Natural killer cell (primary cell): ENCODE measurements at regions not wholly inside any gene's neighbourhood (a gene's known extent, or its start where the extent isn't known, plus 50 kb on each side); places are given as distances from the start of the nearest gene placed in this dataset.
"Not testable (repeated sequence)": the region's sequence is repeated elsewhere in the genome, so short reads cannot be mapped to it uniquely, and the experiment has no call there.

Experiments
- ATAC-seq, 3 donors: fragments of 150-1000 bp in 2 of 3; fragments of 200-7000 bp in 1 of 3; cut with Tn5 transposase; 1 replicate in 1 of 3; 2 replicates in 2 of 3; pipeline ENCODE4 v1.10.0; 2021; ENCODE audit warnings: mild to moderate bottlenecking in 2 of 3, moderate library complexity in 2 of 3
- DNase-seq, 2 donors: peaks; one replicate each; pipeline versions ENCODE4 v3.0.0 to v3.0.0-alpha.2; 2013 to 2021; ENCODE audit warnings: mixed read lengths in 1 of 2
- H3K27ac ChIP-seq: one replicate; pipeline ENCODE4 v1.5.1; 2013; ENCODE audit warnings: mild to moderate bottlenecking, low read length
- H3K27me3 ChIP-seq: one replicate; pipeline ENCODE4 v1.6.1; 2013; ENCODE audit warnings: low read length; ENCODE audit not compliant: control insufficient read depth, insufficient read depth
- H3K36me3 ChIP-seq: one replicate; pipeline ENCODE4 v1.6.1; 2013; ENCODE audit warnings: low read length; ENCODE audit not compliant: control insufficient read depth, insufficient read depth
- H3K4me1 ChIP-seq: one replicate; pipeline ENCODE4 v1.6.1; 2013; ENCODE audit warnings: low read length; ENCODE audit not compliant: control insufficient read depth, insufficient read depth
- H3K4me3 ChIP-seq: one replicate; pipeline ENCODE4 v1.5.1; 2013; ENCODE audit warnings: low read length
- H3K9me3 ChIP-seq: one replicate; pipeline ENCODE4 v1.6.1; 2013; ENCODE audit warnings: low read length; ENCODE audit not compliant: control insufficient read depth, insufficient read depth
- H3K27ac Mint-ChIP-seq, 2 donors: one replicate each; pipeline ENCODE4 v1.8.0; 2022; ENCODE audit warnings: mild to moderate bottlenecking in 2 of 2, mixed read lengths in 2 of 2, moderate library complexity in 1 of 2
- H3K27me3 Mint-ChIP-seq, 2 donors: one replicate each; pipeline ENCODE4 v1.8.0; 2022; ENCODE audit warnings: low read depth in 2 of 2, mixed read lengths in 2 of 2
- H3K36me3 Mint-ChIP-seq: one replicate; pipeline ENCODE4 v1.8.0; 2022; ENCODE audit warnings: mixed read lengths
- H3K4me1 Mint-ChIP-seq, 2 donors: one replicate each; pipeline ENCODE4 v1.8.0; 2022; ENCODE audit warnings: mixed read lengths in 2 of 2
- H3K4me3 Mint-ChIP-seq: one replicate; pipeline ENCODE4 v1.8.0; 2022; ENCODE audit warnings: mild to moderate bottlenecking, moderate library complexity, mixed read lengths
- H3K9me3 Mint-ChIP-seq, 2 donors: one replicate each; pipeline ENCODE4 v1.8.0; 2022; ENCODE audit warnings: mixed read lengths in 2 of 2
- WGBS: methylation state at CpG from one replicate; pipeline ENCODE4 v1.1.7; 2013; ENCODE audit warnings: missing lambda C conversion rate; ENCODE audit not compliant: insufficient coverage; 5-methylcytosine and 5-hydroxymethylcytosine counted together
- intact Hi-C: fragments of 100-400 bp; cut with micrococcal nuclease; formaldehyde crosslinking; loops from one replicate; pipeline ENCODE4 v1.14.2; 2022
- TF ChIP-seq, protein P1 (sequence below): fragments of 200-600 bp; IDR thresholded peaks from one replicate; pipeline ENCODE4 v1.8.0; 2022; ENCODE audit warnings: antibody characterized with exemption

DNA sequence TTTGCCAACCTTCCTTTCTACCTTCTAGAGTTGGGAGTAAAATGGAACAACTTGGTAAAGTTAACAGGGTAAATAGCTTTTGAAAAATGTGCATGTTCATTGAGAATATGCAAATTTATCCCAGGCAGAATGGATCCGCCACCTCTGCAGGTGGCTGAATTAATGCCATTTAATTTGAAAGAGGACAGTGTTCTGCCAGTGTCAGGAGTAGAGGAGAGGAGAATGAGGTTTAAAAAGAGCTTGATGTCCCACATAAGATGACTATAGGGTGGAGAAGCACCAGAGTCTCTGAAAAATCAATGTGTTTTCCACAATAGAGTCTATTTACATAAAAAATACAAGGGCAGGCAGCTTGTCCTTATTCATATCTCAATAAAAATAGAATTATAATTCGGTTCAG lies 1804.3 kb upstream of the PCDH10 start:
- 83% methylated on average over 2 of the region's 2 CpGs for WGBS
- peaks cover 9 to 18% of the 10 kb centered on the region in 2 donors for H3K9me3 Mint-ChIP-seq
- no peak for ATAC-seq
- TF ChIP-seq, protein P1, sequence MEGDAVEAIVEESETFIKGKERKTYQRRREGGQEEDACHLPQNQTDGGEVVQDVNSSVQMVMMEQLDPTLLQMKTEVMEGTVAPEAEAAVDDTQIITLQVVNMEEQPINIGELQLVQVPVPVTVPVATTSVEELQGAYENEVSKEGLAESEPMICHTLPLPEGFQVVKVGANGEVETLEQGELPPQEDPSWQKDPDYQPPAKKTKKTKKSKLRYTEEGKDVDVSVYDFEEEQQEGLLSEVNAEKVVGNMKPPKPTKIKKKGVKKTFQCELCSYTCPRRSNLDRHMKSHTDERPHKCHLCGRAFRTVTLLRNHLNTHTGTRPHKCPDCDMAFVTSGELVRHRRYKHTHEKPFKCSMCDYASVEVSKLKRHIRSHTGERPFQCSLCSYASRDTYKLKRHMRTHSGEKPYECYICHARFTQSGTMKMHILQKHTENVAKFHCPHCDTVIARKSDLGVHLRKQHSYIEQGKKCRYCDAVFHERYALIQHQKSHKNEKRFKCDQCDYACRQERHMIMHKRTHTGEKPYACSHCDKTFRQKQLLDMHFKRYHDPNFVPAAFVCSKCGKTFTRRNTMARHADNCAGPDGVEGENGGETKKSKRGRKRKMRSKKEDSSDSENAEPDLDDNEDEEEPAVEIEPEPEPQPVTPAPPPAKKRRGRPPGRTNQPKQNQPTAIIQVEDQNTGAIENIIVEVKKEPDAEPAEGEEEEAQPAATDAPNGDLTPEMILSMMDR, result no peak
- Histone ChIP-seq H3K9me3 (no peaks in the 10 kb centered on the region), H3K4me1 (no peaks in the 10 kb centered on the region), H3K36me3 (no peaks in the 10 kb centered on the region), H3K4me3 (no peak overlapping the region), H3K27ac (no peak overlapping the region), H3K27me3 (no peaks in the 10 kb centered on the region)
- H3K4me1 Mint-ChIP-seq, result no peaks in the 10 kb centered on the region
- intact Hi-C loops, result no loop called here
- DNase-seq, result no peak
- no peak overlapping the region for H3K4me3 Mint-ChIP-seq
- no peaks in the 10 kb centered on the region for H3K27me3 Mint-ChIP-seq
- no peaks in the 10 kb centered on the region for H3K36me3 Mint-ChIP-seq
- no peak overlapping the region for H3K27ac Mint-ChIP-seq

DNA sequence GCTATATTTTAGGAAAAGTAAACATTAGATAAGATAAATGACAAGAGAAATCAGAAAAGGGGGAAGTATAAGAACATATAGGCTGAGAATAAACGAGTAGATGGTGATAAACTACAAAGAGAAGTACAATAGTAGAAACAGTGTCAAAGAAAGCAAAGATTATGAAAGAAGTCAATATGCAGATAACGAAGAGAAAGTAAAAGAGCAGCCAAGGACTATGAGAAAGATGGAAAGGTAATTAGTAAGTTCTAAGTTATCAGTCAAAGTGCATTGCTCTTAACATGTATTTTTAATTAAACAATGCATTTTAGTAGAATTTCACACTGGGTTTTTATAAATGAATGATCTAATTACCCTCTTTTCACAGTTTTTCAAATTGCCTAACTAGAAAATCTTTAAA lies 1801.3 kb upstream of the PCDH10 start:
- Mint-ChIP-seq H3K36me3 (no peaks in the 10 kb centered on the region), H3K4me3 (no peak overlapping the region), H3K4me1 (no peaks in the 10 kb centered on the region), H3K27me3 (no peaks in the 10 kb centered on the region), H3K9me3 (peaks cover 9 to 16% of the 10 kb centered on the region in 2 donors), H3K27ac (no peak overlapping the region)
- WGBS, result 59% methylated on average over 2 of the region's 2 CpGs
- ATAC-seq (no peak), DNase-seq (no peak)
- no peak overlapping the region for H3K27ac ChIP-seq
- H3K4me3 ChIP-seq, result no peak overlapping the region
- H3K27me3 ChIP-seq, result no peaks in the 10 kb centered on the region
- intact Hi-C loops, result no loop called here
- no peaks in the 10 kb centered on the region for H3K9me3 ChIP-seq
- H3K4me1 ChIP-seq, result no peaks in the 10 kb centered on the region
- H3K36me3 ChIP-seq, result no peaks in the 10 kb centered on the region
- TF ChIP-seq, protein P1, result no peak

DNA sequence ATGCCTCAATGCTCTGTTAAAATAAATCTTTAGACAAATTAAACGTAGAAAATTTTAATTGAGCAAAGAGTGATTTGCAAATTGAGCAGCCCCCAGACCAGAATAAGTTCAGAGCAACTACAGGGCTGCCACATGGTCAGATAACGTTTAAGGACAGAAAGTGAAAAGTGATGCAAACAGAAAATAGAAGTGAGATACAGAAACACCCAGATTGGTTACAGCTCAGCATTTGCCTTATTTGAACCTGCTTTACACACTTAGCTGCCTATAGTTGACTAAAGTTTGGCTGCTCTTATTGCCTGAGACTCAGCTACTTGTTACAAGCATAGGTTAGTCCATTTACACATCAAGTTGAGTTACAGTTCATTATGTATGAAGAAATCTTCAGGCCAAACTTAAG lies 1800.8 kb upstream of the PCDH10 start:
- Histone ChIP-seq H3K4me1 (no peaks in the 10 kb centered on the region), H3K27me3 (no peaks in the 10 kb centered on the region), H3K27ac (no peak overlapping the region), H3K36me3 (no peaks in the 10 kb centered on the region), H3K4me3 (no peak overlapping the region), H3K9me3 (no peaks in the 10 kb centered on the region)
- TF ChIP-seq, protein P1, result no peak
- H3K4me1 Mint-ChIP-seq, result no peaks in the 10 kb centered on the region
- no peaks in the 10 kb centered on the region for H3K36me3 Mint-ChIP-seq
- intact Hi-C loops, result no loop called here
- no peak for ATAC-seq
- 66% methylated on average over 2 of the region's 2 CpGs for WGBS
- DNase-seq, result no peak
- no peak overlapping the region for H3K4me3 Mint-ChIP-seq
- H3K27me3 Mint-ChIP-seq, result no peaks in the 10 kb centered on the region
- peaks cover 8 to 16% of the 10 kb centered on the region in 2 donors for H3K9me3 Mint-ChIP-seq
- H3K27ac Mint-ChIP-seq, result no peak overlapping the region

DNA sequence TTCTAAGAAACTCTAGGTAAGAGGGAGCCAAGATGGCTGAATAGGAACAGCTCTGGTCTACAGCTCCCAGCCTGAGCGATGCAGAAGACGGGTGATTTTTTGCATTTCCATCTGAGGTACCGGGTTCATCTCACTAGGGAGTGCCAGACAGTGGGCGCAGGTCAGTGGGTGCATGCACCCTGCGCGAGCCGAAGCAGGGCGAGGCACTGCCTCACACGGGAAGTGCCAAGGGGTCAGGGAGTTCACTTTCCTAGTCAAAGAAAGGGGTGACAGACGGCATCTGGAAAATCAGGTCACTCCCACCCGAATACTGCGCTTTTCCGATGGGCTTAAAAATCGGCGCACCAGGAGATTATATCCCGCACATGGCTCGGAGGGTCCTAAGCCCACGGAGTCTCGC lies 1796.7 kb upstream of the PCDH10 start:
- H3K4me3 ChIP-seq, H3K9me3 ChIP-seq, H3K27ac Mint-ChIP-seq, H3K4me1 Mint-ChIP-seq, H3K36me3 ChIP-seq, H3K4me1 ChIP-seq, H3K27ac ChIP-seq, H3K27me3 Mint-ChIP-seq, H3K27me3 ChIP-seq, H3K4me3 Mint-ChIP-seq, DNase-seq, intact Hi-C loops, ATAC-seq, H3K36me3 Mint-ChIP-seq: not testable (repeated sequence)
- 94% methylated on average over 19 of the region's 19 CpGs for WGBS
- peaks cover 8 to 14% of the 10 kb centered on the region in 2 donors for H3K9me3 Mint-ChIP-seq
